SU-DHL-6 (cell line): ENCODE measurements at regions not wholly inside any gene's neighbourhood (a gene's known extent, or its start where the extent isn't known, plus 50 kb on each side); places are given as distances from the start of the nearest gene placed in this dataset.

Experiments used
- CTCF ChIP-seq: fragments of 200-600 bp; sonication (generic); IDR thresholded peaks from one replicate; pipeline ENCODE4 v1.5.1; 2017; ENCODE audit warnings: antibody characterized with exemption, mild to moderate bottlenecking, low read length, moderate library complexity; ENCODE audit not compliant: insufficient read depth, poor library complexity, severe bottlenecking
- EZH2phosphoT487 ChIP-seq: fragments of 200-600 bp; sonication (generic), shearing (Covaris generic); conservative IDR thresholded peaks from 2 replicates; pipeline ENCODE4 v1.6.1; 2018; ENCODE audit warnings: mild to moderate bottlenecking, antibody characterized with exemption, low read length, moderate library complexity, mixed read lengths

DNA sequence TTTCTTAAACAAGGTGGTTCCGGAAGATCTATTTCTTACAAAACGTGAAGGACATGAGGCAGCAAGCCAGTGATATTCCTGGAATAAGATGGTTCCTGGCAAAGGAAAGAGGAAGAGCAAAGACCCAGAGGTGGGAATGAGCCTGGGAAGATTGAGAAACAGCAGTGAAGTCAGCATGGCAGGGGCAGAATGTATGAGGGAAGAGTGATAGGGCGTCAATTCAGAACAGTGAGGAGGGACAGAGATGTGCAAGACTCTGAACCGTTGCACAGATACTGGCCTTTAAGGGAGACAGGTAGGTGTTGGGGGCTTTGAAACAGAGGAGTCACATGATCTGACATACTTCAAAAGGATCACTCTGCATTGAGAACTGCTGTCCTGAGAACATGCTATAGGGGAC lies 338.3 kb downstream of the CBLN4 start:
- TF ChIP-seq CTCF (no peak), EZH2phosphoT487 (no peak)
